Epithelial cell of prostate (primary cell): ENCODE measurements at regions not wholly inside any gene's neighbourhood (a gene's known extent, or its start where the extent isn't known, plus 50 kb on each side); places are given as distances from the start of the nearest gene placed in this dataset.

Source experiments
- DNase-seq: peaks from one replicate; pipeline ENCODE4 v3.0.0-alpha.2; 2011; ENCODE audit warnings: low read depth, low spot score
- H3K27ac ChIP-seq: fragments of 450-650 bp; 2 replicates; pipeline ENCODE4 v1.5.1; 2017; ENCODE audit warnings: mild to moderate bottlenecking

DNA sequence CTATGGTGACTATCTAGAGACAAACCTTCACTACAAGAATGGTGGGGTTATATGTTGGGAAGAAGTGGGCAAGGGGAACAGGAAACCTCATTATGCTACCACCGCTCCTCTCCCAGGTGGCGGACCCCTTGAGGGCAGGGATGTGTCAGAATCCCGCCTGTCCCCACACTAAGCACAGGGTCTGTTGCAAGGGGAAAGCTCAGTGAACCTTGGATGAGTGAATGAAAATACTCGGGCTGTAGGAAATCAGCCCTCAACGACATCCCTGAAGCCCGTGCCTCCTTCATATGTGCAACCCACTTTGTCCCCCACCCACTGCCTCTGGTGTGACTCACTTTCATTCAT, 68.2 kb upstream of the AMPD3 start:
- no peak overlapping the region for H3K27ac ChIP-seq

GRCh38 chr11:10387206-10388083, 67.6 kb upstream of the AMPD3 start:
- H3K27ac ChIP-seq, result no peak overlapping the region
- DNase-seq, result no peak

More for the DNA sequence above, 68.2 kb upstream of the AMPD3 start:
- DNase-seq, result no peak

GRCh38 chr11:10388101-10388500, 67.0 kb upstream of the AMPD3 start:
- no peak overlapping the region for H3K27ac ChIP-seq
- DNase-seq, result no peak

GRCh38 chr11:10388574-10388973, 66.5 kb upstream of the AMPD3 start:
- no peak overlapping the region for H3K27ac ChIP-seq
- no peak for DNase-seq

GRCh38 chr11:10390375-10390774, 64.7 kb upstream of the AMPD3 start:
- DNase-seq, result no peak
- no peak overlapping the region for H3K27ac ChIP-seq

DNA sequence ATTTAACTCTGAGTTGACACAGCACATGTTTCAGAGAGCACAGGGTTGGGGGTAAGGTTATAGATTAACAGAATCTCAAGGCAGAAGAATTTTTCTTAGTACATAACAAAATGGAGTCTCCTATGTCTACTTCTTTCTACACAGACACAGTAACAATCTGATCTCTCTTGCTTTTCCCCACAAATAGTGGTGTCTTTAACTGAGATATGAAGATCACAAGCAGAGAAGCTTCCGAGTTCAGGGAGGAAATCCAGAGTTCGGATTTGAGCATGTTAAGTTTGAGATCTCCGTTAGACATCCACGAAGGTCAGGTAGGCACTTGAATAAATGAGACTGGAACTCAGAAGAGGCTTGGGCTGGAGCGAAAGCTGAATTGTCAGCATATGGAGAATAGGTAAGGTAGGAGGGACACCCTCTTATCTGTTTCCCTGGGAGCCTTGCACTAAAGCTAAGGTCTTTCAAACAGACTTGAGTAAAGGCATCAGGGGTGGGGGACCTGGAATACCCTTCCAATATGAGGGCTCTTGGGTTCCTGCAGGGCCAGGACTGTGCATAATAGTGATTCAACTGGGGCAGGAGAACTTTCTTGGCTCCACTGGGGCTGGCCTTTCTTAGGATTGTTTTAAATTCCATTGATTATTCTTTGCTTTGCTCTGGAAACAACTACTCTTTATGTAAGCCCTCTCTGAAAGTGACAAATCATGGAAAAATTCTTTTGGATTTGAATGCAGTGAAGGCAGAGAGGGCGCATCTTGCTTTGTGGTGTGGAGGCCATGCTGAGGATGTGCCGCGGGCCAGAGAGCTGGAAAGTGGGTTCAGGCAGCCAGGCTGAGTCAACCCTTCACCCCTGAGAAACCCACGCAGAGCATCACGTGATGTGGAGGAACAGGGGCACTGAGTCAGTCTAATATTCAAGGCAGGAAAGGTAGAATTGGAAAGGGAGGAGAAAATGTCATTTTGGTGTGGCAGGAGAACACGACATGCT, 62.7 kb upstream of the AMPD3 start:
- no peak overlapping the region for H3K27ac ChIP-seq
- no peak for DNase-seq

GRCh38 chr11:10394229-10395101, 60.6 kb upstream of the AMPD3 start:
- H3K27ac ChIP-seq, result no peak overlapping the region
- no peak for DNase-seq

GRCh38 chr11:10395166-10395897, 59.7 kb upstream of the AMPD3 start:
- no peak for DNase-seq
- no peak overlapping the region for H3K27ac ChIP-seq

DNA sequence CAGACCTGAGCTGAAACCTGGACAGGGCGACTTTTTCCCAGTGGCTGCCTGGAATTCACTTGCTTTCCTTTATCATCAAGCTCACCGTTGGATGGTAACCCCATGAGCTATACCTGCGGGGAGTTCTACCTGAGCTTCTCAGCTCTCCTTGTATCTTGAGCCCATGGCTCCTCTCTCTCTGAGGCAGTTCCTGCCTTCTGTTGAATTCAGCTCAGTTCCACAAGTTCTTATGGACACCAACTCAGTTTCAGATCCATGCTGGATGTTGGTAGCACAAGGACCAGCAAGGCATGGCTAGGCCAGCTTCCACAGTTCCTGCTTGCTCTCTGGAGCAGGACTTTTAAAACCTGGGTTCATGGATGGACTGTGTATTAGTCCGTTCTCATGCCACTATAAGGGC, 58.3 kb upstream of the AMPD3 start:
- H3K27ac ChIP-seq, result no peak overlapping the region
- DNase-seq, result no peak

DNA sequence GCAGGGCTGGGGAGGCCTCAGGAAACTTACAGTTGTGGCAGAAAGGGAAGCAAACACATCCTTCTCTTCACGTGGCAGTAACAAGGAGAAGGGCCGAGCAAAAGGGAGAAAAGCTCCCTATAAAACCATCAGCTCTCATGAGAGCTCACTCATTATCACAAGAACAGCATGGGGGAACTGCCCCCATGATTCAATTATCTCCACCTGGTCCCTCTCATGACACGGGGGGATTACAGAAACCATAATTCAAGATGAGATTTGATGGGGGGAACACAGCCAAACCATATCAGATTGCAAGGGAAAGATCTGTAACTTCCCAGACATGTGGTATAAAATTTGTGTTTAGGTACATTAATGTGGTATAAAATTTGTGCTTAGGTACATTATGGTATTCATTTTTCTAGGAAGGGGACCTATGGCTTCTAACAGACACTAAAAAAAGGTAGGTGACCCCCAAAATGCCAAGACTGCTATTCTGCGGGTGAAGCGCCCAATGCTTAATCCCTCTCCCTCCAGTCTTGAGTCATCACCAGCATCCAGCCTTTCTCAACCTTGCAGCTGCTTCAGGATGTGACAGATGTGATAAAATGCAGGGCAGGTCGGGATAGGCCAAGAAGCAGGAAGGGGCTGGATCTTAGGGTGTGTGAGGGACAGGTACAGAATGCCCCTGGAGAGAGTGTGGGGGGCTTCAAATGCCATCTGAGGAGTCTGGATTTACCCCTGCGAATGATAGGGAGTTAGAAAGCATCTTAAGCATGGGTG, 57.7 kb upstream of the AMPD3 start:
- no peak for DNase-seq
- H3K27ac ChIP-seq, result no peak overlapping the region

DNA sequence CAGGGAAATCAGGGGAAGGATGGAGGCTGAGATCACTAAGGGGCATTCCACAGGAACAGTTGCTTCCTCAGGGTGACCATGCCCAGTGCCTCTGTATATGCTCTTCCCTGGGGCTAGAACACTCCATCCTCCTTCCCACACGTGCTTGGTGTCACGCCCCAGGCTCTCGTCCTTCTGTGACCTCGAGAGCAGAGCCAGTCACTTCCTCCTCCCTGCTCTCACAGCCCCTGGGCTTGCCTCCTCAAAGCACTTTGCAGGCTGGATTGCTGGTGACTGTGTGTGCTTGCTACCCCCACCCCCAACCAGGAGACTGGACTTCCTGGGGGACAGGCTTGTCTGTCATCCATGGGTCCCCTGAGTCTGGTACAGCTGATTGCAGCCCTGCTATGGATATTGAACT, 56.5 kb upstream of the AMPD3 start:
- DNase-seq, result no peak
- no peak overlapping the region for H3K27ac ChIP-seq

DNA sequence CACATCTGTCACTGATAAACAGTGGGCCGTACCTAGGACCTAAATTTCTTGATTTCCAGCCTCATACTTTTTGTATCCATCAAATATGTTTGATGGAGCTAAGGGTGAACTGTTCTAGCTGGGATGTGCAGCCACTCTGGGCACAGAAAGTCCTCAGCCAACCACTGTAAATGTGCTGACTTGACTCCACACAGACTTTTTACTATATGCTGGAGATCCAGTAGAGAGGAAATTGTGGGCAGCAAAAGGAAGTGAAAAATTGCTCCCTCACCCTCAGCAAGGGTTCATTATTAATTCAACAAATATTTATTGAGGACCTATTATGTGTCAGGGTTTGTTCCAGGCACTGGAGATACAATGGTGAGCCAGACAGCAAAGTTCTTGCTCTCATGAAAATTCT, 54.2 kb upstream of the AMPD3 start:
- DNase-seq, result no peak
- H3K27ac ChIP-seq, result no peak overlapping the region

DNA sequence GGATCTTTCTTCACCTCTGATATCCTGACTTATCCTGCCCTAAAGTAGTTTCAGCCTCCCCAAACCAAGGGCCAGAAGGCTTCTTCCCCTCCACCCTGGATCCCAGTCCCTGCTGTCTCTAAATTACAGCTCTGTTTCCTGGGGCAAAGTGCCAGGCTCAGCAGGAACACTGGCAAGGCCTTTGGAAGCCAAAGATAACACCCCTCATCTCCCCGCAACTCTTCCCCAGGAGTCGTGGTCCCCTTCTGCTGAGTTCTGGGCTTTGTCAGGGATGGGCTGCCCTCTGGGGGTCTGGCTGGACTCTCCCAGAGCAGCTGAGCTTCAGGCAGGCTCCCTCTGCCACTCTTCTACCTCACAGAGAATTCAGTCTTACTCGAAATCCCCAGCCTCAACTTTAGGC, 53.8 kb upstream of the AMPD3 start:
- no peak overlapping the region for H3K27ac ChIP-seq
- DNase-seq, result no peak

DNA sequence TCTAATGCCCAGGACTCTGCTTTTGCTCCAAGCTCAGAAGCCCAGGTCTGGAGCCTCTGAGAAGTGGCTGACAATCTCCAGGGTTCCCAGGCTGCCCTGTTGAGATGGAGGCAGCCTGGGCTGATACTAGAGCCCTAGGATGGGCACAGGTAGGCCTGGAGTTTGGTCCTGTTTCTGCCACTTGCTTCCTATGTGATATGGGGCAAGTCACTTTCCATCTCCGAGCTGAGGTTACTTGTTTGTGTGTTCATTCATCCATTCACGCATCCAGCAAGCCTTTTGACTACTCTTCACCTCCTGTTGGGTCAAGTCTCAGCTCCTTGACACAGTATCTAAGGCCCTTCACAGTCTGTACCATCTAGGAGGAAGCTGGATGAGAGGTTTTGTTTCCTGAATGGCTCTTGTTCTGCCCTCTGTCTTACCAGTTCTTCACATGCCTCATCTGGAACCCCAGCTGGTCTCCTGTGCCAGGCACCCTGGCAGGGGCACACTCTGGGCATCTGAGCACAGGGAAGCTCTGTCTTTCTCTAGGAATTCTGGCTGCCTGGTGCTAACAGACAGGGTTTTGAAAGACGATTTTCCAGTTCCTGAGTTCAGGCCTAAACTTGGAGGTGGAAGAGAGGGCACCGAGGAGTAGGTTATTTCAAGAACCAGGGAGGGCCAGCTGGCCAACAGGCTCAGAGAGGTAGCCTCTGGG, 53.2 kb upstream of the AMPD3 start:
- DNase-seq, result no peak
- H3K27ac ChIP-seq, result no peak overlapping the region
